GM12864 (cell line): ENCODE measurements at regions not wholly inside any gene's neighbourhood (a gene's known extent, or its start where the extent isn't known, plus 50 kb on each side); places are given as distances from the start of the nearest gene placed in this dataset.

Experiments
- DNase-seq: peaks from one replicate; pipeline ENCODE4 v3.0.0-alpha.2; 2011; ENCODE audit warnings: low read depth
- H3K4me3 ChIP-seq: 2 replicates; pipeline ENCODE4 v1.5.1; 2011; ENCODE audit warnings: mild to moderate bottlenecking, low read depth, low read length, control low read depth
- TF ChIP-seq, protein P1 (sequence below): IDR thresholded peaks from 2 replicates; pipeline ENCODE4 v1.5.1; 2011; ENCODE audit warnings: low read depth, mild to moderate bottlenecking, moderate library complexity, low read length, control low read depth, inconsistent platforms; ENCODE audit errors: missing control alignments

DNA sequence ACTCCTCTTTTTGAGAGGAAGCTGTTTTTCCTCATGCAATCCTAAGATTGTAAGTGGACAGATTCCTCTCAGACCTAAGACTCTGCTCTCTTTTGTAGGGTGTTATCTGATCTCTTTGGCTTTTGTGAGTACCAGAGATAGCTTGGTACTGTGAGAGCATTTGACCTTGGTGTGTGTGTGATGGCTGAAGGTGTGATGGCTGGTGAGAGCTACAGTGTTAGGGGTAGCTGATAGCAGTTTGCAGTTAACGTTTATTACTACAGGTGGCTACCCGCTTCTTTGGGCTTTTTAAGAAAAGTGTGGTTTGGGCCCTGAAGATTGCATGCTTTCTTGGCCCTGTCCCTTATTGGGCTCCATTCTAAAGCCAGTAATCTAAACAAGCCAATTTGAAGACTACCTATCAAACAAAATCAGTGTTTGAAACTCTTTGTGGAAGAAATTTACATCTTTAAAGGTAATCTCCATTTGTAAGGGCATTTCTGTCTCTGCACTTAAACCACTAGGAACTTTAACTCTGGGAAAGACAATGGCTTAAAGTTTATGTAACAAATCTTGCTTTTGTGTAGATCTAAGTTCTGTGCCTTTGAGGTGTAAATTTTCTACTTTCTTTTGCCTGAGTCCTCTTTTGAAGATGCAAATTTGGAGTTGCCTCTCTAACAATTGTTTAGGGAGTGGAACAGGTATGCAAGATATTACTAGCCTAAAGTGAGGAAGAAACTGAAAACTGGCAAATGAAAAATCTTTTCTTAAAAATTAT is 85.3 kb upstream of the SERBP1 start:
- TF ChIP-seq, protein P1, sequence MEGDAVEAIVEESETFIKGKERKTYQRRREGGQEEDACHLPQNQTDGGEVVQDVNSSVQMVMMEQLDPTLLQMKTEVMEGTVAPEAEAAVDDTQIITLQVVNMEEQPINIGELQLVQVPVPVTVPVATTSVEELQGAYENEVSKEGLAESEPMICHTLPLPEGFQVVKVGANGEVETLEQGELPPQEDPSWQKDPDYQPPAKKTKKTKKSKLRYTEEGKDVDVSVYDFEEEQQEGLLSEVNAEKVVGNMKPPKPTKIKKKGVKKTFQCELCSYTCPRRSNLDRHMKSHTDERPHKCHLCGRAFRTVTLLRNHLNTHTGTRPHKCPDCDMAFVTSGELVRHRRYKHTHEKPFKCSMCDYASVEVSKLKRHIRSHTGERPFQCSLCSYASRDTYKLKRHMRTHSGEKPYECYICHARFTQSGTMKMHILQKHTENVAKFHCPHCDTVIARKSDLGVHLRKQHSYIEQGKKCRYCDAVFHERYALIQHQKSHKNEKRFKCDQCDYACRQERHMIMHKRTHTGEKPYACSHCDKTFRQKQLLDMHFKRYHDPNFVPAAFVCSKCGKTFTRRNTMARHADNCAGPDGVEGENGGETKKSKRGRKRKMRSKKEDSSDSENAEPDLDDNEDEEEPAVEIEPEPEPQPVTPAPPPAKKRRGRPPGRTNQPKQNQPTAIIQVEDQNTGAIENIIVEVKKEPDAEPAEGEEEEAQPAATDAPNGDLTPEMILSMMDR, result no peak
- no peak for DNase-seq
- H3K4me3 ChIP-seq, result no peak overlapping the region

DNA sequence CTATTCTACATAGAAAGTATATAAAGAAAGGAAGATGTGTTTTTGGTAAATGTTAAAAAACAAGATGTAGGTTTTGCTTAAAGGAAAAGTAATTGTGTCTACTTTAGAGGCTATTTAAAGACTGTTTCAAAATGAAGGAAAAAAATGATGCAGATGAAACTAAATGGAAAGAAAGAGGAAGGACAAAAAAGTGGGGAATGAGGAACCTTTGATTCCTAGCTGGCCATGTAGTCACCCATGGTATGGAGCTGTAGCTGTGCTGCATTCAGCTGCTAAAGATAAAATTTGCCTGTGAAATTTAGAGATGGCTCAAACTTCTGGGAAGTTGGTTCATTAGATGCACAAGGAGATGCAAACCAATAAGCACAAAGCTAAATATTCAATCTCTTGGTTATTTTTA is 86.8 kb upstream of the SERBP1 start:
- no peak overlapping the region for H3K4me3 ChIP-seq
- no peak for DNase-seq
- TF ChIP-seq, protein P1, result no peak

DNA sequence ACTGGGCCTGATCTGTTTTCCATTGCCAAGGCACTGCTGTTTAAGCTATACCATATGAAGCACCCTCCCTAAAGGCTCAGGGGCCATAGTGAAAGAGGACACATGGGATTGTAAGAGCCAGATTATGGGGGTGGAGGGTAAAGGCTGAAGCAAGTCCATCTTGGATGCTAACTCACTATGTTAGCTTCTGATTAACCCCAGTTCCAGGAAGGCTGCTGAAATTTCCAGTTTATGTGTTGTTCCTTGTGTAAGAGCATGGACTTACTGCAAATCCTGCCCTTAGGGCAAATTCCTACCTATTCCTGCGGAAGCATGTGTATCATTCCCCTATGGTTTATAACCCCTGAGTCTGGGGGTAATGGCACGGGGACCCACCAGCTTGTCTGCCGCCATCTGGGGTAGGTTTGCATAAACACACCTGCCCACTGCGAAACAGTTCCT is 91.8 kb upstream of the SERBP1 start:
- no peak for DNase-seq
- no peak overlapping the region for H3K4me3 ChIP-seq
- TF ChIP-seq, protein P1, result no peak

DNA sequence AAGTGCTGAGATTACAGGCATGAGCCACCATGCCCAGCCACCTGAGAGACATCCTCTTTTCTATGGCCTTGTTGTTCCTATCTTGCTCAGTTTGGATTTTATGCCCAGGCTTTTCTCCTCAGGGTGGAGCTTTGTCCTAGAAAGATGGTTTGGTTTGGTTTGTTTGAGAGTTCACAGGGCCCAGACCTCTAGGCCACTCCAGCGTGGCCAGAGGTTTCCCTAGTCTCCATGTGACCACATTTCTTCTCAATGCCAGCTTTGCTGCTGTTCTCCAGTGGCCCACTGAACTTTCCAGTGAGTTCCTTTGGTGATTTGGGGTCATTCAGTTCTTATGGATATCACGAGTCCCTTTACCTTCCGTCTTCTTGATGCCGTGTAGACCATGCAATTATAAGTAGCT is 92.6 kb upstream of the SERBP1 start:
- DNase-seq, result no peak
- TF ChIP-seq, protein P1, result no peak
- H3K4me3 ChIP-seq, result no peak overlapping the region

DNA sequence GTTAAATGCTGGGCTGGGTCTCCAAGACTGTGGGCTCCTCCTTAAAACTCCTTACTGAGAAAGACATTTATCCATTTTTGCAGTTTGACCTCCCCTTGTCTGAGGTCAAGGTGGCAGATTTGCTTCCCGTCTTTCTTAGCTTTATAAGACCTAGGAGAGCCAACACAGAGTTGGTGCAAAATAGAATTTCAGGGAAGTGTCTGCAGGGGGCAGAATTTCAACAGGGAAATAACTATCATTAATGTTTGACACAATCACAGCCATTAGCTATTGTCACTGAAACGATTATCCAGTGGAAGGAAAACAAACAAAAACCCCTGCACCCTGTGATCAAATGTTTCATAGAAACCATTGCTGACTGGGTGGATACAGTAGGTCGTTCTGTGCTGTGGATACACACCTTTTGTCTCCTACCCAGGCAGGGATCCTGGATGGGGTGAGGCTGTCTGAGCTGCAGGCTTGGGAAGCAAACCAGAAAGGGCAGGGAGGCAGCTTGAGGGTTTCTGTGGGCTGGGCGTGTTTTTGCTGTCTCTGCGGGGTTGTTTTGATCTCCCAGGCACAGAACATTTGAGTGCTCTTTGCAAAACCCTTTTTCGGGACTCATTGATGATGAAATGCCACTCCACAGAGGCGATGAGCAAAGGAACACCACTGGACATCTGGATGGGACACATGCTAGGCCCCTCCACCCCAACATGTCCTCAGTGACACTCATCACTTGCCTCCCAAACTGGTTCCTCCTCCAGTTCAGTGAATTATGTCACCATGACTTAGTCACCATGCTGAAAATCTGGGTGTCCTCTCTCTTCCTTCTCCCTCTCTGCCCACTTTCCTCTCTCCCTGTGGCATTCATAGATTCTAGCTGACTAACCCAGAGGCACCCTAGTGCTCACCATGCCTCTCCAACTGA is 94.2 kb upstream of the SERBP1 start:
- H3K4me3 ChIP-seq, result no peak overlapping the region
- TF ChIP-seq, protein P1, result peak; percentile 15
- no peak for DNase-seq

DNA sequence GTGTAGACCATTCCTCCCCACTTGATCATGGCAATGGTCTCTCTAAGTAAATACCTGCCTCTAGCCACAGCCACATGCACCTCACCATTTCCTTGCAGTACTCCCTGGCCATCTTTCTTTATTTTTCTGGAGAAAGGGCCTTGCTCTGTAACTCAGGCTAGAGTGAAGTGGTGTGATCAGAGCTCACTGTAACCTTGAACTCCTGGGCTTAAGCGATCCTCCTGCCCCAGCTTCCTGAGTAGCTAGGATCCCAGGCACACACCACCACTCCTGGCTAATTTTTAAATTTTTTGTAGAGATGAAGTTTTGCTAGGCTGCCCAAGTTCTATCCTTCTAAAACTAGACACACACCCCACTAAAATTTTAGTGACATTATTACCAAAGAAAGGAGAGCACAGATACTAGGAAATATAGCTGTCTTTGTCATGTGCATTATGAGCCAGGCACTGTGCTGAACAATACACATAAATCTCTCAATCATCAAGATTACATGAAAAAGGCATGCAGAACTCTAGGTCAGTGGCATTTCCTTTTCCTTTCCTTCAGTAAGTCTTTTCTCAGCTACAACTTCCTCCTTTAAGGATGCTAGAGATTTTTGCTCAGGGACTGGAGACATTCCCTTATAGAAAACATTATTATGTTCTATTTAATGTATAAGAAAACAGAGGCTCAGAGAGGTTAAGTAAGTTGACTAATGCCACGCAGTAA is 95.0 kb upstream of the SERBP1 start:
- H3K4me3 ChIP-seq, result no peak overlapping the region
- TF ChIP-seq, protein P1, result no peak
- no peak for DNase-seq
